PC-9 (cell line): ENCODE measurements at regions not wholly inside any gene's neighbourhood (a gene's known extent, or its start where the extent isn't known, plus 50 kb on each side); places are given as distances from the start of the nearest gene placed in this dataset.

Source experiments
- EZH2 ChIP-seq: fragments of 200-600 bp; sonication (generic); IDR thresholded peaks from 2 replicates; pipeline ENCODE4 v1.8.0; 2017; ENCODE audit warnings: antibody characterized with exemption, low read depth
- TF ChIP-seq, protein P1 (sequence below): fragments of 200-600 bp; sonication (generic); conservative IDR thresholded peaks from 2 replicates; pipeline ENCODE4 v1.6.1; 2017; ENCODE audit warnings: mixed run types, antibody characterized with exemption, mild to moderate bottlenecking, moderate library complexity

DNA sequence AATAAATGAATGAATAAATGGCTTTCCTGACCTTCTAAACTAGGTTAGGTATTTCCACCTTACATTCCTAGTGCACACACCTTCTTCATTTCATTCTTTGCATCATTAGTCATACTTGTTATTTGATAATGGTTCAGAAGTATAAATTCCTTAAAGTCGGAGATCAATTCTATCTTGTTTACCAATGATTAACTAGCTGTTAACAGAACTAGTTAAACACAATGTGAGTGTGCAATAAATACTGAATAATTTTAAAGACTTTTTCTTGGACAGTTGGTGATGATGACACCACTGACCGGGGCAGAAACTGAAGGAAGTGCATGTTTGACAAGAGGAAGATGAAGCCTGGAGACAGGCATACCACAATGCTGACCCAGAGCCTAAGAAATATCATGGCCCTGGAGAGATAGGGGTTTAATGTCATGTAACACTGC, 207.1 kb upstream of the DEPDC1 start:
- no peak for TF ChIP-seq EZH2
- TF ChIP-seq, protein P1, sequence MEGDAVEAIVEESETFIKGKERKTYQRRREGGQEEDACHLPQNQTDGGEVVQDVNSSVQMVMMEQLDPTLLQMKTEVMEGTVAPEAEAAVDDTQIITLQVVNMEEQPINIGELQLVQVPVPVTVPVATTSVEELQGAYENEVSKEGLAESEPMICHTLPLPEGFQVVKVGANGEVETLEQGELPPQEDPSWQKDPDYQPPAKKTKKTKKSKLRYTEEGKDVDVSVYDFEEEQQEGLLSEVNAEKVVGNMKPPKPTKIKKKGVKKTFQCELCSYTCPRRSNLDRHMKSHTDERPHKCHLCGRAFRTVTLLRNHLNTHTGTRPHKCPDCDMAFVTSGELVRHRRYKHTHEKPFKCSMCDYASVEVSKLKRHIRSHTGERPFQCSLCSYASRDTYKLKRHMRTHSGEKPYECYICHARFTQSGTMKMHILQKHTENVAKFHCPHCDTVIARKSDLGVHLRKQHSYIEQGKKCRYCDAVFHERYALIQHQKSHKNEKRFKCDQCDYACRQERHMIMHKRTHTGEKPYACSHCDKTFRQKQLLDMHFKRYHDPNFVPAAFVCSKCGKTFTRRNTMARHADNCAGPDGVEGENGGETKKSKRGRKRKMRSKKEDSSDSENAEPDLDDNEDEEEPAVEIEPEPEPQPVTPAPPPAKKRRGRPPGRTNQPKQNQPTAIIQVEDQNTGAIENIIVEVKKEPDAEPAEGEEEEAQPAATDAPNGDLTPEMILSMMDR = no peak
